Thoracic aorta (tissue), 2 donors: ENCODE measurements at regions not wholly inside any gene's neighbourhood (a gene's known extent, or its start where the extent isn't known, plus 50 kb on each side); places are given as distances from the start of the nearest gene placed in this dataset.

ENCODE experiments used
- ATAC-seq: fragments of 150-250 bp; one replicate; pipeline ENCODE4 v1.8.0; 2017; ENCODE audit warnings: low read depth; ENCODE audit not compliant: insufficient number of reproducible peaks, low FRiP score
- DNase-seq: peaks from one replicate; pipeline ENCODE4 v3.0.0-alpha.2; 2020; ENCODE audit warnings: low spot score
- H3K27ac ChIP-seq, 2 donors: fragments of 200-600 bp; sonication (generic); 1 replicate in 1 of 2; 2 replicates in 1 of 2; pipeline ENCODE4 v1.5.1; 2016; ENCODE audit warnings: mild to moderate bottlenecking in 2 of 2, moderate library complexity in 2 of 2
- H3K27me3 ChIP-seq: fragments of 200-600 bp; sonication (generic); replicated peaks from 2 replicates; pipeline ENCODE4 v1.6.0; 2016; ENCODE audit warnings: mild to moderate bottlenecking; ENCODE audit not compliant: insufficient read depth
- H3K36me3 ChIP-seq: fragments of 200-600 bp; sonication (generic); one replicate; pipeline ENCODE4 v1.5.1; 2016
- H3K4me1 ChIP-seq, 2 donors: fragments of 200-600 bp; sonication (generic); 1 replicate in 1 of 2; 2 replicates in 1 of 2; pipeline versions ENCODE4 v1.5.1 to v1.6.0; 2016; ENCODE audit warnings: low read depth in 2 of 2, mild to moderate bottlenecking in 1 of 2; ENCODE audit not compliant: control insufficient read depth in 1 of 2
- H3K4me3 ChIP-seq: fragments of 200-600 bp; sonication (generic); 2 replicates; pipeline ENCODE4 v1.5.1; 2016; ENCODE audit warnings: mild to moderate bottlenecking
- H3K9me3 ChIP-seq: fragments of 200-600 bp; sonication (generic); 2 replicates; pipeline ENCODE4 v1.5.1; 2016
- CTCF ChIP-seq: fragments of 200-600 bp; sonication (generic); IDR thresholded peaks from one replicate; pipeline ENCODE4 v1.5.1; 2019; ENCODE audit warnings: antibody characterized with exemption

GRCh38 chr20:60631585-60632287 lies 620.3 kb upstream of the CDH4 start:
- no peaks in the 10 kb centered on the region for H3K4me1 ChIP-seq
- DNase-seq (no peak), ATAC-seq (no peak)
- TF ChIP-seq CTCF: no peak
- no peaks in the 10 kb centered on the region for H3K27me3 ChIP-seq
- H3K27ac ChIP-seq: no peak overlapping the region
- H3K9me3 ChIP-seq: no peaks in the 10 kb centered on the region
- H3K36me3 ChIP-seq: no peaks in the 10 kb centered on the region
- H3K4me3 ChIP-seq: no peak overlapping the region

- ATAC-seq: no peak
- H3K4me1 ChIP-seq: no peaks in the 10 kb centered on the region
- DNase-seq: no peak
- H3K27ac ChIP-seq: no peak overlapping the region
- H3K4me3 ChIP-seq: no peak overlapping the region
- no peaks in the 10 kb centered on the region for H3K9me3 ChIP-seq
- no peaks in the 10 kb centered on the region for H3K36me3 ChIP-seq
- H3K27me3 ChIP-seq: no peaks in the 10 kb centered on the region
- no peak for TF ChIP-seq CTCF
These were observed 619.4 kb upstream of the CDH4 start for GRCh38 chr20:60632391-60633262.

GRCh38 chr20:60634491-60635172 lies 617.4 kb upstream of the CDH4 start:
- no peak for TF ChIP-seq CTCF
- ATAC-seq (no peak), DNase-seq (no peak)
- Histone ChIP-seq H3K36me3 (no peaks in the 10 kb centered on the region), H3K27ac (no peak overlapping the region), H3K9me3 (no peaks in the 10 kb centered on the region), H3K4me3 (no peak overlapping the region), H3K27me3 (no peaks in the 10 kb centered on the region), H3K4me1 (no peaks in the 10 kb centered on the region)

GRCh38 chr20:60636417-60636816 lies 615.6 kb upstream of the CDH4 start:
- H3K4me1 ChIP-seq: no peaks in the 10 kb centered on the region
- no peaks in the 10 kb centered on the region for H3K36me3 ChIP-seq
- no peak for TF ChIP-seq CTCF
- H3K27ac ChIP-seq: no peak overlapping the region
- H3K9me3 ChIP-seq: no peaks in the 10 kb centered on the region
- no peak for DNase-seq
- H3K4me3 ChIP-seq: no peak overlapping the region
- ATAC-seq: no peak
- H3K27me3 ChIP-seq: no peaks in the 10 kb centered on the region

- DNase-seq (no peak), ATAC-seq (no peak)
- Histone ChIP-seq H3K4me3 (no peak overlapping the region), H3K4me1 (no peaks in the 10 kb centered on the region), H3K27ac (no peak overlapping the region), H3K36me3 (no peaks in the 10 kb centered on the region), H3K9me3 (no peaks in the 10 kb centered on the region), H3K27me3 (no peaks in the 10 kb centered on the region)
- no peak for TF ChIP-seq CTCF
These were observed 614.3 kb upstream of the CDH4 start for GRCh38 chr20:60637801-60638200.
